ENCODE measurements at regions not wholly inside any gene's neighbourhood (a gene's known extent, or its start where the extent isn't known, plus 50 kb on each side); places are given as distances from the start of the nearest gene placed in this dataset.

DNA sequence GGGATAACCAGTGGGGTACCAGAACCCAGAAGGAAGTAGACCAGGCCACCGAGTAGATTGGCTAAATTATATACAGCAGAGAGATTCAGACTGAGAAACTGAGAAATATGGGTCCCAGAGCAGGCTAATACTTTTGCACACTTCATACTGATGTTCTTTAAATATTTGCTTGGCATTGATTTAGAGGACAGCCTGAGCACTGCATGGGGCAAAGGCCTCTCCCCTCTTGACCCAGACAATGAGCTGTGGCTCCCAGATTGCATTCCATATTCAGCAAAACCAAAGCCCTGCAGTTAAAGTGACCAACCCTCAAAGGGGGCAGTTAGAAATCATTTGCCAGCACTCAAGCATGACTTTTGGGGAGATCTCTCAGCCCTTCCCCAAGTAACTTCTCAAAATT, 279.2 kb downstream of the SUDS3 start:
- H3K4me3 ChIP-seq (ENCODE audit: control insufficient read depth, low read depth, low read length), result no peak overlapping the region
- TF ChIP-seq, protein P1, sequence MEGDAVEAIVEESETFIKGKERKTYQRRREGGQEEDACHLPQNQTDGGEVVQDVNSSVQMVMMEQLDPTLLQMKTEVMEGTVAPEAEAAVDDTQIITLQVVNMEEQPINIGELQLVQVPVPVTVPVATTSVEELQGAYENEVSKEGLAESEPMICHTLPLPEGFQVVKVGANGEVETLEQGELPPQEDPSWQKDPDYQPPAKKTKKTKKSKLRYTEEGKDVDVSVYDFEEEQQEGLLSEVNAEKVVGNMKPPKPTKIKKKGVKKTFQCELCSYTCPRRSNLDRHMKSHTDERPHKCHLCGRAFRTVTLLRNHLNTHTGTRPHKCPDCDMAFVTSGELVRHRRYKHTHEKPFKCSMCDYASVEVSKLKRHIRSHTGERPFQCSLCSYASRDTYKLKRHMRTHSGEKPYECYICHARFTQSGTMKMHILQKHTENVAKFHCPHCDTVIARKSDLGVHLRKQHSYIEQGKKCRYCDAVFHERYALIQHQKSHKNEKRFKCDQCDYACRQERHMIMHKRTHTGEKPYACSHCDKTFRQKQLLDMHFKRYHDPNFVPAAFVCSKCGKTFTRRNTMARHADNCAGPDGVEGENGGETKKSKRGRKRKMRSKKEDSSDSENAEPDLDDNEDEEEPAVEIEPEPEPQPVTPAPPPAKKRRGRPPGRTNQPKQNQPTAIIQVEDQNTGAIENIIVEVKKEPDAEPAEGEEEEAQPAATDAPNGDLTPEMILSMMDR (conservative IDR thresholded peaks at IDR 0.05; ENCODE audit: control insufficient read depth, insufficient read depth, low read depth, low read length), result no peak
- no peak for DNase-seq (ENCODE audit: low read depth)

DNA sequence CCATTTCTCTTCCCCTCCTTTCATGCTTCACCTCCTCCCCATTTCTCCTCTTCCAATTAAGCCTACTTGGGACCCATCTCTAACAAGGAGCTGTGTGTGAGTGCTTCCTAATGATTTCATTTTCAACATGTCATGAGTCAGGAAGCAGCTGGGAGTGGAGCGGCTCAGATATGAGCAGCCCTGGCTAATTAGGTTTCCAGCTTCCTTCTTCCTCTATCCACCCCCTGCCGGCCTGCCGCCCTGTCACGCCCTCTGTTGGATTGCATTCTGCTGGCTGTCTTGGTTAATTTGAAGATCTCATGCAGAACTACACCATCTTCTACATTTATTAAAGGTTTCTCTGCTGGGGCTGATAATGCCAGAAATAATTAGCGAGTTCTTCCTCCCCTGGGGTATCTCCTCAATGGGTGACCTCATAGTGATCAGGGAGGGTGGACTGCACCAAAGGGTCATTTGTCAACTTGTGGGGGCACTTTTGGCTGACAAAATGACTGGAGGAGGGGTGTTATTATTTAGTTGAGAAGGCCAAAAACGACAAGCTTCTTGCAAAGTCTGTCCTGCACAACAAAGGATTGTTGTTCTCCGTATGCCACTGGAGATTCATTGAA, 300.9 kb upstream of the SRRM4 start:
- H3K4me3 ChIP-seq (ENCODE audit: control insufficient read depth, low read depth, low read length), result no peak overlapping the region
- TF ChIP-seq, protein P1 (conservative IDR thresholded peaks at IDR 0.05; ENCODE audit: control insufficient read depth, insufficient read depth, low read depth, low read length), result no peak
- no peak for DNase-seq (ENCODE audit: low read depth)

GRCh38 chr12:118682656-118683055, 298.7 kb upstream of the SRRM4 start:
- TF ChIP-seq, protein P1 (conservative IDR thresholded peaks at IDR 0.05; ENCODE audit: control insufficient read depth, insufficient read depth, low read depth, low read length), result no peak
- H3K4me3 ChIP-seq (ENCODE audit: control insufficient read depth, low read depth, low read length), result no peak overlapping the region
- DNase-seq (ENCODE audit: low read depth), result no peak

DNA sequence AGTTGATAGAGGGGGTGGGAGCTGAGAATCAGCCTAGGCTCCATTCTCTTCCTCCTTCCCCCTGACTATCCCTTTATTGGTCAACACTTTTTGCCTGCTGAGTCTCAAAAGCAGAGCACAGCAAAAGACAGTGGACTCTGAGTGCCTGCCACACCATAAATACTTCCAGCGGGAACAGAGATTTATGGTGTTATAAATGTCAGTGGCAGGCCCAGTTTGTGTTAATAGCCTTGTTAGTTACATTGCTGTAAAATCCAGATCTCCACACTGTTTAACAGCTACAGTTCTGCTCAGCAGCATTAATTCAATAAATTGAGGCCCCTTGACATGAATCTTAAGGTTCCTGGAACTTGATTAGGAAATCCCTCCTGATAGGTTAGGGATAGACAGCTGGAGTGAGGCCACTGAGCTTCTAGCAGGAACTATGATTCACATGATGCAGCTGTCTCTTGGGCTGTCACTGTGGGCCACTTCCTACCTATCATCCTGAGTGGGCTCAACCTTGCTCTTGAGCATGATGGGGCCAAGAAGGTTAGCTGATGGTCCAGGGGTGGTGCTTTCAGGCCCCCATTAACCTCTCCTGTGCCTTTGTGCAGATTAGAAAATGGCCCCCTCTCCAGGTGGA, 295.2 kb upstream of the SRRM4 start:
- H3K4me3 ChIP-seq (ENCODE audit: control insufficient read depth, low read depth, low read length), result no peak overlapping the region
- TF ChIP-seq, protein P1 (conservative IDR thresholded peaks at IDR 0.05; ENCODE audit: control insufficient read depth, insufficient read depth, low read depth, low read length), result no peak
- DNase-seq (ENCODE audit: low read depth), result no peak

DNA sequence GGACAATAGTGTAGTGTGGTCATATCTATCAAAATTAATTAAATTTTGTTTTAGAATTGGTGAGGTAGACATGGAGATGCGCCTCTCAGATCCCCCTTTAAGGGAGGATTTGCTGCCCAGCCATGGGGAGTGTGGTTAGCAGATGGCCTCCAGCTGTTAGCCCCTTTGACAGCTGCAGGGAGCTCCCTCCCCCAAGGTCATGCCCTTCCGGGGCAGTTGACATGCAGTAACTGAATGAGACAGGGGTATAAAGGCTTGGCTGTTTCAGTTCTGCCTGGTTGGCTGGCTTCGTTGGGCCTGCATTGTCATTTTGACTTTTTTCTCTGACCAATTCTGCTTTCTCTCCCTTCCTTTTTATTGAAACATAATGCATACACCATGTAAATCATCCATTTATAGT, 291.5 kb upstream of the SRRM4 start:
- no peak for DNase-seq (ENCODE audit: low read depth)
- no peak overlapping the region for H3K4me3 ChIP-seq (ENCODE audit: control insufficient read depth, low read depth, low read length)
- TF ChIP-seq, protein P1 (conservative IDR thresholded peaks at IDR 0.05; ENCODE audit: control insufficient read depth, insufficient read depth, low read depth, low read length), result no peak

GRCh38 chr12:118690506-118690905, 290.8 kb upstream of the SRRM4 start:
- TF ChIP-seq, protein P1 (conservative IDR thresholded peaks at IDR 0.05; ENCODE audit: control insufficient read depth, insufficient read depth, low read depth, low read length), result no peak

More at GRCh38 chr12:118690506-118690905, 290.8 kb upstream of the SRRM4 start:
- no peak for DNase-seq (ENCODE audit: low read depth)
- H3K4me3 ChIP-seq (ENCODE audit: control insufficient read depth, low read depth, low read length), result no peak overlapping the region
